ENCODE measurements at regions not wholly inside any gene's neighbourhood (a gene's known extent, or its start where the extent isn't known, plus 50 kb on each side); places are given as distances from the start of the nearest gene placed in this dataset.

DNA sequence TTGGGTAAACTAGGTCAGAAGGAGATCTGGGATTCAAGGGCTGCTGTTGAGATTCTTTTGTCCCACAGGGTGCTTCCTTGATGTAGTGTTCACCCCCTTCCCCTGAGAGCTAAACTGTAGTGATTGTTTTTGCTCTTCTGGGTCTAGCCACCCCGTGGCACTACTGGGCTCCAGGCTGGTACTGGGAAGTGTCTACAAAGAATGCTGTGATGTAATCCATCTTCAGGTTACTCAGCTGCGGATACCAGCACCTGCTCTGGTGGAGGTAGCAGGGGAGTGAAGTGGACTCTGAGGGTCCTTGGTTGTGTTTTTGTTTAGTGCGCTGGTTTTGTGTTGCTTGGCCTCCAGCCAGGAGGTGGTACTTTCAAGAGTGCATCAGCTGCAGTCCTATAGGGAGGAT, 365.5 kb downstream of the ZNF674 start:
- TF ChIP-seq, protein P1, sequence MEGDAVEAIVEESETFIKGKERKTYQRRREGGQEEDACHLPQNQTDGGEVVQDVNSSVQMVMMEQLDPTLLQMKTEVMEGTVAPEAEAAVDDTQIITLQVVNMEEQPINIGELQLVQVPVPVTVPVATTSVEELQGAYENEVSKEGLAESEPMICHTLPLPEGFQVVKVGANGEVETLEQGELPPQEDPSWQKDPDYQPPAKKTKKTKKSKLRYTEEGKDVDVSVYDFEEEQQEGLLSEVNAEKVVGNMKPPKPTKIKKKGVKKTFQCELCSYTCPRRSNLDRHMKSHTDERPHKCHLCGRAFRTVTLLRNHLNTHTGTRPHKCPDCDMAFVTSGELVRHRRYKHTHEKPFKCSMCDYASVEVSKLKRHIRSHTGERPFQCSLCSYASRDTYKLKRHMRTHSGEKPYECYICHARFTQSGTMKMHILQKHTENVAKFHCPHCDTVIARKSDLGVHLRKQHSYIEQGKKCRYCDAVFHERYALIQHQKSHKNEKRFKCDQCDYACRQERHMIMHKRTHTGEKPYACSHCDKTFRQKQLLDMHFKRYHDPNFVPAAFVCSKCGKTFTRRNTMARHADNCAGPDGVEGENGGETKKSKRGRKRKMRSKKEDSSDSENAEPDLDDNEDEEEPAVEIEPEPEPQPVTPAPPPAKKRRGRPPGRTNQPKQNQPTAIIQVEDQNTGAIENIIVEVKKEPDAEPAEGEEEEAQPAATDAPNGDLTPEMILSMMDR (optimal IDR thresholded peaks at IDR 0.05 in 1 of 3, IDR thresholded peaks at IDR 0.05 in 1 of 3, conservative IDR thresholded peaks at IDR 0.05 in 1 of 3; ENCODE audit: extremely low read depth in 1 of 3, insufficient read depth in 2 of 3, low read length in 3 of 3): peak in 1 of 3 experiments; percentile 11
- TF ChIP-seq EZH2 (IDR thresholded peaks at IDR 0.05; ENCODE audit: low read length): no peak
